ENCODE measurements at regions not wholly inside any gene's neighbourhood (a gene's known extent, or its start where the extent isn't known, plus 50 kb on each side); places are given as distances from the start of the nearest gene placed in this dataset.

DNA sequence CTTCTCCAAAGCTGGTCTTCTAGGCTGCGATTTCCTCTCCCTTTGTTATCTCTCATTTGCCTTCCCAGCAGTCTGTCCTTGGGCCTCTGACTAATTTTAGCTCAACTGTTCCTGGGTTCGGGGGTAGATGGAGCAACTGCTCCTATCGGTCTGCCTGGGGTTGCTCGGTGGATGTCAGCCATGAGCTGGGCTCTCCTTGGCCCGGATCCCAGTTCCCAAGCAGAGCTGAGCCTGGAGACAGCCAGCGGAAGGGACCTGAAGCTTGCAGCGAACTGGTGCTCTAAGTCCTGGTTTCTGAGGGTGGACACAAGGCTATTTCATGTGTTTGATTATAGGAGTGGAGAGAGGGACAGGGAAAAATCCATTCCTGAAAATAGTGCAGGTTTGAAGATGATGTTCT lies 423.0 kb downstream of the RPS6KC1 start:
- Histone ChIP-seq H3K27ac (ENCODE audit: low read length) (no peak overlapping the region), H3K4me3 (ENCODE audit: low read length) (no peak overlapping the region), H3K9me3 (ENCODE audit: control insufficient read depth, low read length) (no peaks in the 10 kb centered on the region), H3K4me1 (ENCODE audit: control insufficient read depth, insufficient read depth, low read length) (no peaks in the 10 kb centered on the region), H3K27me3 (ENCODE audit: control insufficient read depth, insufficient read depth) (no peaks in the 10 kb centered on the region)
- ATAC-seq = peak; percentile 86 to 91
- intact Hi-C loops (cut with DNase I) = no loop called here
- 17% methylated on average over 7 of the region's 7 CpGs for WGBS
- DNase-seq = peak; percentile 53 to 85 (median 81)

- intact Hi-C loops (cut with DNase I) = no loop called here
- DNase-seq = no peak
- 85% methylated on average over 2 of the region's 2 CpGs for WGBS
- H3K27ac ChIP-seq (ENCODE audit: low read length) = no peak overlapping the region
- H3K4me1 ChIP-seq (ENCODE audit: control insufficient read depth, insufficient read depth, low read length) = no peaks in the 10 kb centered on the region
- no peak overlapping the region for H3K4me3 ChIP-seq (ENCODE audit: low read length)
- H3K9me3 ChIP-seq (ENCODE audit: control insufficient read depth, low read length) = no peaks in the 10 kb centered on the region
- no peaks in the 10 kb centered on the region for H3K27me3 ChIP-seq (ENCODE audit: control insufficient read depth, insufficient read depth)
- ATAC-seq = no peak
These were observed 430.4 kb downstream of the RPS6KC1 start for GRCh38 chr1:213481395-213481794.

- ATAC-seq (no peak), DNase-seq (no peak)
- Histone ChIP-seq H3K27ac (ENCODE audit: low read length) (no peak overlapping the region), H3K4me3 (ENCODE audit: low read length) (no peak overlapping the region), H3K9me3 (ENCODE audit: control insufficient read depth, low read length) (no peaks in the 10 kb centered on the region), H3K4me1 (ENCODE audit: control insufficient read depth, insufficient read depth, low read length) (no peaks in the 10 kb centered on the region), H3K27me3 (ENCODE audit: control insufficient read depth, insufficient read depth) (no peaks in the 10 kb centered on the region)
- intact Hi-C loops (cut with DNase I) = no loop called here
- WGBS = 61% methylated on average over 3 of the region's 3 CpGs
These were observed 433.3 kb downstream of the RPS6KC1 start for GRCh38 chr1:213484333-213484732.

GRCh38 chr1:213484758-213485157 lies 433.7 kb downstream of the RPS6KC1 start:
- H3K27ac ChIP-seq (ENCODE audit: low read length) = no peak overlapping the region
- H3K4me3 ChIP-seq (ENCODE audit: low read length) = no peak overlapping the region
- ATAC-seq = no peak
- WGBS = 94% methylated on average over 1 of the region's 1 CpG
- no peak for DNase-seq
- H3K4me1 ChIP-seq (ENCODE audit: control insufficient read depth, insufficient read depth, low read length) = no peaks in the 10 kb centered on the region
- no peaks in the 10 kb centered on the region for H3K9me3 ChIP-seq (ENCODE audit: control insufficient read depth, low read length)
- H3K27me3 ChIP-seq (ENCODE audit: control insufficient read depth, insufficient read depth) = no peaks in the 10 kb centered on the region
- intact Hi-C loops (cut with DNase I) = no loop called here

- no peak for DNase-seq
- ATAC-seq = no peak
- H3K27ac ChIP-seq (ENCODE audit: low read length) = no peak overlapping the region
- 88% methylated on average over 3 of the region's 3 CpGs for WGBS
- no peaks in the 10 kb centered on the region for H3K9me3 ChIP-seq (ENCODE audit: control insufficient read depth, low read length)
- no peak overlapping the region for H3K4me3 ChIP-seq (ENCODE audit: low read length)
- H3K4me1 ChIP-seq (ENCODE audit: control insufficient read depth, insufficient read depth, low read length) = no peaks in the 10 kb centered on the region
- no peaks in the 10 kb centered on the region for H3K27me3 ChIP-seq (ENCODE audit: control insufficient read depth, insufficient read depth)
- intact Hi-C loops (cut with DNase I) = no loop called here
These were observed 435.4 kb downstream of the RPS6KC1 start for GRCh38 chr1:213486488-213486887.

DNA sequence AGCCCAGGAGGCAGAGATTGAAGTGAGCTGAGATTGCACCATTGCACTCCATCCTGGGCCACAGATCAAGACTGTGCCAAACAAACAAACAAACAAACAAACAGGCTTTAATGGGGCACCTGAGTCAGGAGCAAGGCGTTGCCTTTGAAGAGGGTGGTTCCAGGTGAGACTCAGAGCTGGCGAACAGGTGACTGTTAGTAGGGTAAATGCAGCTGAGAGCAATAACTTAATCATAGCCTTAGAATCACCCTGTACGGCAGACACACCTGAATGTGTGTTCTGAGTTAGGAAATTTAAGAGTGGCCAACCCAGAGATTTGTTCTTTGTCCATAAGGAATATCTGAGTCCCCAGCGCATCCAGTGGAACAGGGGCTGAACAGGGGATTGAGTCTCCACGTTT lies 440.4 kb downstream of the RPS6KC1 start:
- 86% methylated on average over 5 of the region's 5 CpGs for WGBS
- Histone ChIP-seq H3K9me3 (ENCODE audit: control insufficient read depth, low read length) (no peaks in the 10 kb centered on the region), H3K4me1 (ENCODE audit: control insufficient read depth, insufficient read depth, low read length) (no peaks in the 10 kb centered on the region), H3K4me3 (ENCODE audit: low read length) (no peak overlapping the region), H3K27me3 (ENCODE audit: control insufficient read depth, insufficient read depth) (no peaks in the 10 kb centered on the region), H3K27ac (ENCODE audit: low read length) (no peak overlapping the region)
- intact Hi-C loops (cut with DNase I) = no loop called here
- ATAC-seq (no peak), DNase-seq (no peak)

- intact Hi-C loops (cut with DNase I) = no loop called here
These were observed 441.4 kb downstream of the RPS6KC1 start for GRCh38 chr1:213492161-213493041.

GRCh38 chr1:213499444-213499843 lies 448.4 kb downstream of the RPS6KC1 start:
- no peak for ATAC-seq
- DNase-seq = no peak

More at GRCh38 chr1:213492161-213493041, 441.4 kb downstream of the RPS6KC1 start:
- H3K4me3 ChIP-seq (ENCODE audit: low read length) = no peak overlapping the region
- no peak overlapping the region for H3K27ac ChIP-seq (ENCODE audit: low read length)
- H3K4me1 ChIP-seq (ENCODE audit: control insufficient read depth, insufficient read depth, low read length) = no peaks in the 10 kb centered on the region
- H3K27me3 ChIP-seq (ENCODE audit: control insufficient read depth, insufficient read depth) = no peaks in the 10 kb centered on the region
- DNase-seq (no peak), ATAC-seq (no peak)
- no peaks in the 10 kb centered on the region for H3K9me3 ChIP-seq (ENCODE audit: control insufficient read depth, low read length)
- 80% methylated on average over 21 of the region's 21 CpGs for WGBS

DNA sequence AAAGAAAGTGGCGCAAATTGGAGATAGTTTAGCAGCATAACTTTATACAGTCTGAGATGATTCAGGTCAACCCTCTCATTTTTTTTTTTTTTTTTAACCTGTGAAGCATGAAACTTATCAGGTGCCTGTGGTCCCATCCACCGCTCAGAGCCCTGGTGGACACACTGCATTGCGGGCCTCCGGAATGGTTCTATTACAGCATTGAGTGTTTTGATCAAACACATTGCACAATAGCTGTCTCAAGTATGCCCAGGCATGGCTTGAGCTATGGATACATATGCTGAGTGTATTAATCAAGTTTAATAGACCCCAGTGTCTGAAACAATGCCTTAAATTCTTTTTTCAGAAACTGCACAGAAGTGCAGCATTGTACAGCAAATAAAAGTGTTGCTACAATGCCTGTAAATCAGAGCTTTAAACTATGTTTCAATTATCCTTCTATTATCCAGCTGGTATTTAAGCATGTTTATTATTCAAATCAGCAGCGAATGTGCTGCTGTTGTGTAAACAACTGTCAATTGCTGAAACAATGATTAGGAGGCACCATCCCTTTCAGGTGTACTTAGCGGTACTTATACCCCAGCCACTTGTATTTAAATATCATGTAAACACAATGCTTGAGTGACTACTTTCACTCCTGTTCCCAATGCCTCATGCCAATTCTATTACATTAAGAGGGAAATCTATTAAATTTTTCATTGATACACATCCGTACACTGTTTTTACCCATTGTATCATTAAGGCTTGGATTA lies 456.6 kb downstream of the RPS6KC1 start:
- intact Hi-C loops (cut with DNase I) = no loop called here
- WGBS = 81% methylated on average over 7 of the region's 7 CpGs
- no peak for DNase-seq
- Histone ChIP-seq H3K9me3 (ENCODE audit: control insufficient read depth, low read length) (no peaks in the 10 kb centered on the region), H3K27ac (ENCODE audit: low read length) (no peak overlapping the region), H3K4me3 (ENCODE audit: low read length) (no peak overlapping the region), H3K27me3 (ENCODE audit: control insufficient read depth, insufficient read depth) (no peaks in the 10 kb centered on the region), H3K4me1 (ENCODE audit: control insufficient read depth, insufficient read depth, low read length) (no peaks in the 10 kb centered on the region)
- no peak for ATAC-seq

More at GRCh38 chr1:213499444-213499843, 448.4 kb downstream of the RPS6KC1 start:
- H3K9me3 ChIP-seq (ENCODE audit: control insufficient read depth, low read length) = no peaks in the 10 kb centered on the region
- no peaks in the 10 kb centered on the region for H3K27me3 ChIP-seq (ENCODE audit: control insufficient read depth, insufficient read depth)
- no peak overlapping the region for H3K27ac ChIP-seq (ENCODE audit: low read length)
- intact Hi-C loops (cut with DNase I) = no loop called here
- 92% methylated on average over 4 of the region's 4 CpGs for WGBS
- no peaks in the 10 kb centered on the region for H3K4me1 ChIP-seq (ENCODE audit: control insufficient read depth, insufficient read depth, low read length)
- no peak overlapping the region for H3K4me3 ChIP-seq (ENCODE audit: low read length)

GRCh38 chr1:213511173-213511572 lies 460.1 kb downstream of the RPS6KC1 start:
- ATAC-seq = no peak
- no peak overlapping the region for H3K4me3 ChIP-seq (ENCODE audit: low read length)
- H3K27ac ChIP-seq (ENCODE audit: low read length) = no peak overlapping the region
- no peaks in the 10 kb centered on the region for H3K9me3 ChIP-seq (ENCODE audit: control insufficient read depth, low read length)
- no peaks in the 10 kb centered on the region for H3K27me3 ChIP-seq (ENCODE audit: control insufficient read depth, insufficient read depth)
- no peak for DNase-seq
- no peaks in the 10 kb centered on the region for H3K4me1 ChIP-seq (ENCODE audit: control insufficient read depth, insufficient read depth, low read length)
- WGBS = 53% methylated on average over 4 of the region's 4 CpGs
- intact Hi-C loops (cut with DNase I) = no loop called here

DNA sequence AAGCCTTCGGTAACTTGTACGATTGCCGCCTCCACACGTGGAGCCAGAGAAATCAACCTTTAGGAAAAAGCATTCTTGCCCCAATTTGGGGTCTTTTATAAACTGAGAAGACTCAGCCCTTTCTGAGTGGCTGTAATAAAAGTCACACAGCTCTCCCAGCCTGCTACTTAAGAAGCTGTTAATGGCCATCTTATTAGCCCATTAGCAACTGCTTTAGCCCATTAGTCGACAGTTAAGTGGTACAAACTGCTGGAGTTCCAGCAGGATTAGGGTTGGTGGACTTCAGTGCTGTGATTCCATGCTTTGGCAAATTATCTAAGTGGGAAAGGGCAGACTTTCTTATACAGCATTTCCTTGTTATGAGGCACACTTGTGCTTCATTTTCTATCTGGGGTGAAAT lies 461.3 kb downstream of the RPS6KC1 start:
- no peak overlapping the region for H3K4me3 ChIP-seq (ENCODE audit: low read length)
- H3K27ac ChIP-seq (ENCODE audit: low read length) = no peak overlapping the region
- no peaks in the 10 kb centered on the region for H3K9me3 ChIP-seq (ENCODE audit: control insufficient read depth, low read length)
- WGBS = 79% methylated on average over 5 of the region's 5 CpGs
- H3K27me3 ChIP-seq (ENCODE audit: control insufficient read depth, insufficient read depth) = no peaks in the 10 kb centered on the region
- ATAC-seq (no peak), DNase-seq (no peak)
- H3K4me1 ChIP-seq (ENCODE audit: control insufficient read depth, insufficient read depth, low read length) = no peaks in the 10 kb centered on the region
- intact Hi-C loops (cut with DNase I) = no loop called here

Measured in right cardiac atrium (tissue), 5 donors.